Putamen (tissue), 1 donor: ENCODE measurements at regions not wholly inside any gene's neighbourhood (a gene's known extent, or its start where the extent isn't known, plus 50 kb on each side); places are given as distances from the start of the nearest gene placed in this dataset.
"Not testable (repeated sequence)": the region's sequence is repeated elsewhere in the genome, so short reads cannot be mapped to it uniquely, and the experiment has no call there.

Experiments used
- DNase-seq: peaks from one replicate; pipeline ENCODE4 v3.0.0-alpha.2; 2016; ENCODE audit warnings: low spot score

- DNase-seq = no peak
These were observed 155.5 kb downstream of the MTX2 start for GRCh38 chr2:176424746-176425145.

- no peak for DNase-seq
These were observed 158.3 kb downstream of the MTX2 start for GRCh38 chr2:176427549-176427948.

- not testable (repeated sequence) for DNase-seq
These were observed 159.8 kb downstream of the MTX2 start for GRCh38 chr2:176428944-176429469.

GRCh38 chr2:176432434-176432833 lies 163.2 kb downstream of the MTX2 start:
- DNase-seq = no peak

GRCh38 chr2:176435729-176436128 lies 166.5 kb downstream of the MTX2 start:
- no peak for DNase-seq

- DNase-seq = no peak
These were observed 174.7 kb downstream of the MTX2 start for GRCh38 chr2:176443946-176444345.

GRCh38 chr2:176445956-176446355 lies 176.7 kb downstream of the MTX2 start:
- no peak for DNase-seq

- no peak for DNase-seq
These were observed 177.6 kb downstream of the MTX2 start for GRCh38 chr2:176446718-176447414.

GRCh38 chr2:176447616-176448015 lies 178.4 kb downstream of the MTX2 start:
- no peak for DNase-seq

- DNase-seq = no peak
These were observed 180.6 kb downstream of the MTX2 start for GRCh38 chr2:176449852-176450251.

GRCh38 chr2:176453784-176454183 lies 184.5 kb downstream of the MTX2 start:
- no peak for DNase-seq

GRCh38 chr2:176454893-176455815 lies 185.9 kb downstream of the MTX2 start:
- DNase-seq = peak; percentile 58

GRCh38 chr2:176455816-176456291 lies 186.6 kb downstream of the MTX2 start:
- DNase-seq = no peak

- no peak for DNase-seq
These were observed 188.2 kb downstream of the MTX2 start for GRCh38 chr2:176457481-176457880.

- DNase-seq = no peak
These were observed 192.0 kb downstream of the MTX2 start for GRCh38 chr2:176461098-176461808.

- DNase-seq = no peak
These were observed 192.8 kb downstream of the MTX2 start for GRCh38 chr2:176461809-176462670.

- no peak for DNase-seq
These were observed 194.3 kb downstream of the MTX2 start for GRCh38 chr2:176463546-176463945.

- DNase-seq = peak; percentile 64
These were observed 195.8 kb downstream of the MTX2 start for GRCh38 chr2:176464886-176465564.

GRCh38 chr2:176466918-176467452 lies 197.7 kb downstream of the MTX2 start:
- DNase-seq = no peak

GRCh38 chr2:176467595-176467994 lies 198.4 kb downstream of the MTX2 start:
- no peak for DNase-seq
